ENCODE measurements at regions not wholly inside any gene's neighbourhood (a gene's known extent, or its start where the extent isn't known, plus 50 kb on each side); places are given as distances from the start of the nearest gene placed in this dataset.

GRCh38 chr2:38170733-38171132 is 94.8 kb upstream of the CYP1B1 start:
- Histone ChIP-seq H3K27ac (no peak overlapping the region), H3K27me3 (no peaks in the 10 kb centered on the region), H3K9me3 (no peaks in the 10 kb centered on the region), H3K36me3 (no peaks in the 10 kb centered on the region), H3K4me3 (no peak overlapping the region), H3K4me1 (no peaks in the 10 kb centered on the region)
- no peak for TF ChIP-seq CTCF (IDR thresholded peaks at IDR 0.05)
- DNase-seq (ENCODE audit: low spot score in 2 of 2), result no peak
- intact Hi-C loops (cut with DNase I), result no loop called here

- intact Hi-C loops (cut with DNase I), result no loop called here
- Histone ChIP-seq H3K9me3 (no peaks in the 10 kb centered on the region), H3K27ac (no peak overlapping the region), H3K4me3 (no peak overlapping the region), H3K36me3 (no peaks in the 10 kb centered on the region), H3K4me1 (no peaks in the 10 kb centered on the region), H3K27me3 (no peaks in the 10 kb centered on the region)
- no peak for DNase-seq (ENCODE audit: low spot score in 2 of 2)
- no peak for TF ChIP-seq CTCF (IDR thresholded peaks at IDR 0.05)
Observed at GRCh38 chr2:38170067-38170466, 94.1 kb upstream of the CYP1B1 start.

GRCh38 chr2:38168710-38169480 is 92.9 kb upstream of the CYP1B1 start:
- no peaks in the 10 kb centered on the region for H3K9me3 ChIP-seq
- no peak for DNase-seq (ENCODE audit: low spot score in 2 of 2)
- no peaks in the 10 kb centered on the region for H3K27me3 ChIP-seq
- intact Hi-C loops (cut with DNase I), result no loop called here
- H3K27ac ChIP-seq, result no peak overlapping the region
- H3K4me1 ChIP-seq, result no peaks in the 10 kb centered on the region
- no peaks in the 10 kb centered on the region for H3K36me3 ChIP-seq
- H3K4me3 ChIP-seq, result no peak overlapping the region
- TF ChIP-seq CTCF (IDR thresholded peaks at IDR 0.05), result no peak

GRCh38 chr2:38167968-38168350 is 92.0 kb upstream of the CYP1B1 start:
- no peak for TF ChIP-seq CTCF (IDR thresholded peaks at IDR 0.05)
- H3K27ac ChIP-seq, result no peak overlapping the region
- no peaks in the 10 kb centered on the region for H3K4me1 ChIP-seq
- intact Hi-C loops (cut with DNase I), result no loop called here
- no peak for DNase-seq (ENCODE audit: low spot score in 2 of 2)
- H3K4me3 ChIP-seq, result no peak overlapping the region
- no peaks in the 10 kb centered on the region for H3K36me3 ChIP-seq
- no peaks in the 10 kb centered on the region for H3K27me3 ChIP-seq
- H3K9me3 ChIP-seq, result no peaks in the 10 kb centered on the region

- H3K4me1 ChIP-seq, result no peaks in the 10 kb centered on the region
- H3K4me3 ChIP-seq, result no peak overlapping the region
- H3K27ac ChIP-seq, result no peak overlapping the region
- no peaks in the 10 kb centered on the region for H3K36me3 ChIP-seq
- no peaks in the 10 kb centered on the region for H3K27me3 ChIP-seq
- TF ChIP-seq CTCF (IDR thresholded peaks at IDR 0.05), result no peak
- H3K9me3 ChIP-seq, result no peaks in the 10 kb centered on the region
- intact Hi-C loops (cut with DNase I), result no loop called here
- DNase-seq (ENCODE audit: low spot score in 2 of 2), result no peak
Observed at GRCh38 chr2:38165698-38166097, 89.7 kb upstream of the CYP1B1 start.

GRCh38 chr2:38164881-38165280 is 88.9 kb upstream of the CYP1B1 start:
- Histone ChIP-seq H3K9me3 (no peaks in the 10 kb centered on the region), H3K36me3 (no peaks in the 10 kb centered on the region), H3K4me3 (no peak overlapping the region), H3K27ac (no peak overlapping the region), H3K27me3 (no peaks in the 10 kb centered on the region), H3K4me1 (peaks cover 0 to 5% of the 10 kb centered on the region in 2 donors)
- no peak for TF ChIP-seq CTCF (IDR thresholded peaks at IDR 0.05)
- intact Hi-C loops (cut with DNase I), result no loop called here
- DNase-seq (ENCODE audit: low spot score in 2 of 2), result no peak

Data from ascending aorta (tissue), 2 donors.